SW480 (cell line): ENCODE measurements at regions not wholly inside any gene's neighbourhood (a gene's known extent, or its start where the extent isn't known, plus 50 kb on each side); places are given as distances from the start of the nearest gene placed in this dataset.
"Not testable (repeated sequence)": the region's sequence is repeated elsewhere in the genome, so short reads cannot be mapped to it uniquely, and the experiment has no call there.

Experiments
- DNase-seq: peaks from one replicate; pipeline ENCODE4 v3.0.0-alpha.2; 2016; ENCODE audit warnings: low spot score

- not testable (repeated sequence) for DNase-seq
These were observed 296.6 kb upstream of the NBPF12 start for GRCh38 chr1:146641534-146641933.

- not testable (repeated sequence) for DNase-seq
These were observed 297.5 kb upstream of the NBPF12 start for GRCh38 chr1:146640671-146641070.

- DNase-seq, result not testable (repeated sequence)
These were observed 307.8 kb upstream of the NBPF12 start for GRCh38 chr1:146630302-146630701.

- DNase-seq, result not testable (repeated sequence)
These were observed 319.5 kb upstream of the NBPF12 start for GRCh38 chr1:146618582-146618981.

- not testable (repeated sequence) for DNase-seq
These were observed 333.4 kb upstream of the NBPF12 start for GRCh38 chr1:146604681-146605080.

- not testable (repeated sequence) for DNase-seq
These were observed 337.3 kb upstream of the NBPF12 start for GRCh38 chr1:146600720-146601307.

GRCh38 chr1:146599906-146600305 lies 338.2 kb upstream of the NBPF12 start:
- not testable (repeated sequence) for DNase-seq

- not testable (repeated sequence) for DNase-seq
These were observed 352.4 kb upstream of the NOTCH2NLA start for GRCh38 chr1:146581229-146581628.

GRCh38 chr1:146567541-146567940 lies 338.7 kb upstream of the NOTCH2NLA start:
- not testable (repeated sequence) for DNase-seq

- DNase-seq, result not testable (repeated sequence)
These were observed 329.2 kb upstream of the NOTCH2NLA start for GRCh38 chr1:146558032-146558431.

GRCh38 chr1:146556405-146556804 lies 327.6 kb upstream of the NOTCH2NLA start:
- DNase-seq, result not testable (repeated sequence)

- not testable (repeated sequence) for DNase-seq
These were observed 323.6 kb upstream of the NOTCH2NLA start for GRCh38 chr1:146552414-146552813.

GRCh38 chr1:146548684-146549083 lies 319.9 kb upstream of the NOTCH2NLA start:
- DNase-seq, result not testable (repeated sequence)

- DNase-seq, result not testable (repeated sequence)
These were observed 317.4 kb upstream of the NOTCH2NLA start for GRCh38 chr1:146546189-146546588.

GRCh38 chr1:146537775-146538373 lies 309.1 kb upstream of the NOTCH2NLA start:
- DNase-seq, result not testable (repeated sequence)

- not testable (repeated sequence) for DNase-seq
These were observed 307.2 kb upstream of the NOTCH2NLA start for GRCh38 chr1:146536028-146536427.

GRCh38 chr1:146535575-146535974 lies 306.8 kb upstream of the NOTCH2NLA start:
- DNase-seq, result not testable (repeated sequence)

- not testable (repeated sequence) for DNase-seq
These were observed 302.1 kb upstream of the NOTCH2NLA start for GRCh38 chr1:146530958-146531357.

GRCh38 chr1:146522812-146523211 lies 294.0 kb upstream of the NOTCH2NLA start:
- DNase-seq, result not testable (repeated sequence)

- not testable (repeated sequence) for DNase-seq
These were observed 293.5 kb upstream of the NOTCH2NLA start for GRCh38 chr1:146522345-146522744.

- not testable (repeated sequence) for DNase-seq
These were observed 293.0 kb upstream of the NOTCH2NLA start for GRCh38 chr1:146521804-146522203.

GRCh38 chr1:146513754-146514153 lies 284.9 kb upstream of the NOTCH2NLA start:
- not testable (repeated sequence) for DNase-seq

GRCh38 chr1:146511047-146511777 lies 282.4 kb upstream of the NOTCH2NLA start:
- DNase-seq, result not testable (repeated sequence)
